ENCODE measurements at regions not wholly inside any gene's neighbourhood (a gene's known extent, or its start where the extent isn't known, plus 50 kb on each side); places are given as distances from the start of the nearest gene placed in this dataset.

DNA sequence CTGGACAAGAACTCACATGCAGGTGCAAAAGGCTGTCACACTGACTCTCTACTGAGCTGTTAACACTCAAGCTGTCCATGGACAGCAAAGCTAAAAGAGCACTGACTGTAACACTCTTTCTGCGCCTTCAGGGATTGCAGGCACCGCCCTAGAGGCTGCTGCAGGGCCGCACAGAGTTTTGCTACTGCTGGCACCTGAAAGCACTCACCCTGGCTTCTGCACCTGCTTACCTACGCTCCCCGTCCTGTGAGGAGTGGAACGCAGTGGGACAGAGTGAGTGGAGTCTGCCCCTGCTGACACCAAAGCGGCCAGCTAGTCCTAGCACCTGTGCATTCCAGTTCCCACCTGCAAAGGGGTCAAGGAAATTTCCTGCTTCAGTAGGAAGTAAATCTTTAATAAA is 941.3 kb downstream of the DIPK2A start:
- TF ChIP-seq, protein P1, sequence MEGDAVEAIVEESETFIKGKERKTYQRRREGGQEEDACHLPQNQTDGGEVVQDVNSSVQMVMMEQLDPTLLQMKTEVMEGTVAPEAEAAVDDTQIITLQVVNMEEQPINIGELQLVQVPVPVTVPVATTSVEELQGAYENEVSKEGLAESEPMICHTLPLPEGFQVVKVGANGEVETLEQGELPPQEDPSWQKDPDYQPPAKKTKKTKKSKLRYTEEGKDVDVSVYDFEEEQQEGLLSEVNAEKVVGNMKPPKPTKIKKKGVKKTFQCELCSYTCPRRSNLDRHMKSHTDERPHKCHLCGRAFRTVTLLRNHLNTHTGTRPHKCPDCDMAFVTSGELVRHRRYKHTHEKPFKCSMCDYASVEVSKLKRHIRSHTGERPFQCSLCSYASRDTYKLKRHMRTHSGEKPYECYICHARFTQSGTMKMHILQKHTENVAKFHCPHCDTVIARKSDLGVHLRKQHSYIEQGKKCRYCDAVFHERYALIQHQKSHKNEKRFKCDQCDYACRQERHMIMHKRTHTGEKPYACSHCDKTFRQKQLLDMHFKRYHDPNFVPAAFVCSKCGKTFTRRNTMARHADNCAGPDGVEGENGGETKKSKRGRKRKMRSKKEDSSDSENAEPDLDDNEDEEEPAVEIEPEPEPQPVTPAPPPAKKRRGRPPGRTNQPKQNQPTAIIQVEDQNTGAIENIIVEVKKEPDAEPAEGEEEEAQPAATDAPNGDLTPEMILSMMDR (conservative IDR thresholded peaks at IDR 0.05 in 1 of 2, IDR thresholded peaks at IDR 0.05 in 1 of 2; ENCODE audit: extremely low read depth in 1 of 2, insufficient read depth in 1 of 2, low read depth in 1 of 2, low read length in 2 of 2) = no peak
- TF ChIP-seq EZH2 (IDR thresholded peaks at IDR 0.05; ENCODE audit: borderline replicate concordance, low read length) = no peak
